SJSA1 (cell line): ENCODE measurements at regions not wholly inside any gene's neighbourhood (a gene's known extent, or its start where the extent isn't known, plus 50 kb on each side); places are given as distances from the start of the nearest gene placed in this dataset.

Experiments used
- DNase-seq, 2 experiments: peaks; one replicate each; pipeline ENCODE4 v3.0.0-alpha.2; 2015 to 2020; ENCODE audit warnings: low spot score in 2 of 2, low read depth in 1 of 2
- H3K27ac ChIP-seq: fragments of 250-450 bp; sonication (Bioruptor Pico); 2 replicates; pipeline ENCODE4 v1.5.1; 2020; ENCODE audit warnings: mild to moderate bottlenecking, moderate library complexity
- H3K27me3 ChIP-seq: fragments of 250-450 bp; sonication (Bioruptor Pico); replicated peaks from 2 replicates; pipeline ENCODE4 v1.5.1; 2020; ENCODE audit warnings: mild to moderate bottlenecking, moderate library complexity
- H3K36me3 ChIP-seq: fragments of 250-450 bp; sonication (Bioruptor Pico); 2 replicates; pipeline ENCODE4 v1.5.1; 2020; ENCODE audit warnings: mild to moderate bottlenecking
- H3K4me1 ChIP-seq: fragments of 250-450 bp; sonication (Bioruptor Pico); replicated peaks from 2 replicates; pipeline ENCODE4 v1.6.1; 2021; ENCODE audit warnings: mild to moderate bottlenecking
- H3K4me3 ChIP-seq: fragments of 250-450 bp; sonication (Bioruptor Pico); 2 replicates; pipeline ENCODE4 v1.5.1; 2020; ENCODE audit warnings: mild to moderate bottlenecking
- H3K9me3 ChIP-seq: fragments of 250-450 bp; sonication (Bioruptor Pico); replicated peaks from 2 replicates; pipeline ENCODE4 v1.5.1; 2020; ENCODE audit warnings: mild to moderate bottlenecking

- no peaks in the 10 kb centered on the region for H3K9me3 ChIP-seq
- H3K4me3 ChIP-seq: no peak overlapping the region
- H3K27me3 ChIP-seq: no peaks in the 10 kb centered on the region
- no peaks in the 10 kb centered on the region for H3K4me1 ChIP-seq
- no peak for DNase-seq
- H3K27ac ChIP-seq: no peak overlapping the region
- H3K36me3 ChIP-seq: no peaks in the 10 kb centered on the region
Observed at GRCh38 chr6:165746331-165746730, 83.3 kb upstream of the PDE10A start.

- Histone ChIP-seq H3K4me3 (no peak overlapping the region), H3K9me3 (no peaks in the 10 kb centered on the region), H3K4me1 (no peaks in the 10 kb centered on the region), H3K27me3 (no peaks in the 10 kb centered on the region), H3K27ac (no peak overlapping the region), H3K36me3 (no peaks in the 10 kb centered on the region)
- no peak for DNase-seq
Observed at GRCh38 chr6:165745492-165745891, 82.5 kb upstream of the PDE10A start.

- no peak for DNase-seq
- H3K27me3 ChIP-seq: no peaks in the 10 kb centered on the region
- no peak overlapping the region for H3K4me3 ChIP-seq
- no peaks in the 10 kb centered on the region for H3K36me3 ChIP-seq
- no peaks in the 10 kb centered on the region for H3K4me1 ChIP-seq
- H3K27ac ChIP-seq: no peak overlapping the region
- H3K9me3 ChIP-seq: no peaks in the 10 kb centered on the region
Observed at GRCh38 chr6:165744555-165745228, 81.7 kb upstream of the PDE10A start.

- Histone ChIP-seq H3K27me3 (no peaks in the 10 kb centered on the region), H3K4me1 (no peaks in the 10 kb centered on the region), H3K4me3 (no peak overlapping the region), H3K36me3 (no peaks in the 10 kb centered on the region), H3K27ac (no peak overlapping the region), H3K9me3 (no peaks in the 10 kb centered on the region)
- DNase-seq: no peak
Observed at GRCh38 chr6:165743366-165743898, 80.4 kb upstream of the PDE10A start.

GRCh38 chr6:165742047-165742446 lies 79.0 kb upstream of the PDE10A start:
- DNase-seq: no peak
- Histone ChIP-seq H3K4me3 (no peak overlapping the region), H3K36me3 (no peaks in the 10 kb centered on the region), H3K9me3 (no peaks in the 10 kb centered on the region), H3K27ac (no peak overlapping the region), H3K4me1 (no peaks in the 10 kb centered on the region), H3K27me3 (no peaks in the 10 kb centered on the region)

- no peaks in the 10 kb centered on the region for H3K27me3 ChIP-seq
- no peak overlapping the region for H3K4me3 ChIP-seq
- no peak for DNase-seq
- H3K36me3 ChIP-seq: no peaks in the 10 kb centered on the region
- no peaks in the 10 kb centered on the region for H3K4me1 ChIP-seq
- H3K27ac ChIP-seq: no peak overlapping the region
- H3K9me3 ChIP-seq: no peaks in the 10 kb centered on the region
Observed at GRCh38 chr6:165737396-165737795, 74.4 kb upstream of the PDE10A start.

- no peak for DNase-seq
Observed at GRCh38 chr6:165735065-165735464, 72.0 kb upstream of the PDE10A start.

GRCh38 chr6:165733489-165733791 lies 70.4 kb upstream of the PDE10A start:
- H3K27me3 ChIP-seq: no peaks in the 10 kb centered on the region
- no peak overlapping the region for H3K27ac ChIP-seq
- H3K36me3 ChIP-seq: no peaks in the 10 kb centered on the region
- H3K9me3 ChIP-seq: no peaks in the 10 kb centered on the region
- H3K4me1 ChIP-seq: no peaks in the 10 kb centered on the region
- no peak for DNase-seq
- no peak overlapping the region for H3K4me3 ChIP-seq

More at GRCh38 chr6:165735065-165735464, 72.0 kb upstream of the PDE10A start:
- Histone ChIP-seq H3K27ac (no peak overlapping the region), H3K4me3 (no peak overlapping the region), H3K36me3 (no peaks in the 10 kb centered on the region), H3K4me1 (no peaks in the 10 kb centered on the region), H3K9me3 (no peaks in the 10 kb centered on the region), H3K27me3 (no peaks in the 10 kb centered on the region)

- no peak overlapping the region for H3K27ac ChIP-seq
- no peaks in the 10 kb centered on the region for H3K27me3 ChIP-seq
- H3K36me3 ChIP-seq: no peaks in the 10 kb centered on the region
- H3K4me3 ChIP-seq: no peak overlapping the region
- no peaks in the 10 kb centered on the region for H3K4me1 ChIP-seq
- no peaks in the 10 kb centered on the region for H3K9me3 ChIP-seq
- no peak for DNase-seq
Observed at GRCh38 chr6:165732696-165733488, 69.9 kb upstream of the PDE10A start.

GRCh38 chr6:165729307-165729936 lies 66.4 kb upstream of the PDE10A start:
- H3K27ac ChIP-seq: no peak overlapping the region
- peaks cover 15% of the 10 kb centered on the region for H3K4me1 ChIP-seq
- no peaks in the 10 kb centered on the region for H3K9me3 ChIP-seq
- no peak for DNase-seq
- H3K36me3 ChIP-seq: no peaks in the 10 kb centered on the region
- no peak overlapping the region for H3K4me3 ChIP-seq
- H3K27me3 ChIP-seq: no peaks in the 10 kb centered on the region

- Histone ChIP-seq H3K4me1 (peaks cover 15% of the 10 kb centered on the region), H3K4me3 (no peak overlapping the region)
- no peak for DNase-seq
Observed at GRCh38 chr6:165728216-165728615, 65.2 kb upstream of the PDE10A start.

GRCh38 chr6:165726965-165727381 lies 63.9 kb upstream of the PDE10A start:
- Histone ChIP-seq H3K27ac (no peak overlapping the region), H3K4me1 (peaks cover 15% of the 10 kb centered on the region), H3K27me3 (no peaks in the 10 kb centered on the region), H3K4me3 (no peak overlapping the region), H3K36me3 (no peaks in the 10 kb centered on the region), H3K9me3 (no peaks in the 10 kb centered on the region)
- DNase-seq: no peak

More at GRCh38 chr6:165728216-165728615, 65.2 kb upstream of the PDE10A start:
- Histone ChIP-seq H3K36me3 (no peaks in the 10 kb centered on the region), H3K27ac (no peak overlapping the region), H3K27me3 (no peaks in the 10 kb centered on the region), H3K9me3 (no peaks in the 10 kb centered on the region)

GRCh38 chr6:165726290-165726875 lies 63.3 kb upstream of the PDE10A start:
- Histone ChIP-seq H3K4me1 (peaks cover 15% of the 10 kb centered on the region), H3K27me3 (no peaks in the 10 kb centered on the region), H3K9me3 (no peaks in the 10 kb centered on the region), H3K27ac (no peak overlapping the region), H3K36me3 (no peaks in the 10 kb centered on the region), H3K4me3 (no peak overlapping the region)
- DNase-seq: no peak

- H3K36me3 ChIP-seq: no peaks in the 10 kb centered on the region
- H3K27me3 ChIP-seq: no peaks in the 10 kb centered on the region
- no peak overlapping the region for H3K4me3 ChIP-seq
- no peak overlapping the region for H3K27ac ChIP-seq
- H3K4me1 ChIP-seq: peaks cover 23% of the 10 kb centered on the region
- no peaks in the 10 kb centered on the region for H3K9me3 ChIP-seq
- no peak for DNase-seq
Observed at GRCh38 chr6:165725201-165725600, 62.2 kb upstream of the PDE10A start.
